ENCODE measurements at regions not wholly inside any gene's neighbourhood (a gene's known extent, or its start where the extent isn't known, plus 50 kb on each side); places are given as distances from the start of the nearest gene placed in this dataset.

GRCh38 chr5:143870362-143870761 lies 58.4 kb downstream of the HMHB1 start:
- DNase-seq (ENCODE audit: low read depth, low spot score) (no peak), ATAC-seq (no peak), FAIRE-seq (no peak)
- Histone ChIP-seq H3K9me3 (replicated peaks; ENCODE audit: control insufficient read depth, insufficient read depth, low read length) (no peaks in the 10 kb centered on the region), H3K9ac (ENCODE audit: control insufficient read depth, insufficient read depth, low read length) (no peak overlapping the region), H3K79me2 (ENCODE audit: control insufficient read depth, insufficient read depth, low read length) (no peaks in the 10 kb centered on the region), H3K4me2 (ENCODE audit: control insufficient read depth, insufficient read depth) (no peak overlapping the region), H2AFZ (ENCODE audit: control insufficient read depth, low read depth, low read length) (no peak overlapping the region), H3K36me3 (ENCODE audit: control insufficient read depth in 2 of 2, insufficient read depth in 2 of 2, low read length in 1 of 2) (no peaks in the 10 kb centered on the region), H3K27ac (ENCODE audit: control insufficient read depth, insufficient read depth) (no peak overlapping the region), H4K20me1 (ENCODE audit: control insufficient read depth, insufficient read depth) (no peaks in the 10 kb centered on the region), H3K4me3 (no peak overlapping the region), H3K4me1 (ENCODE audit: control insufficient read depth, insufficient read depth, low read length) (no peaks in the 10 kb centered on the region), H3K27me3 (replicated peaks in 1 of 2; ENCODE audit: control insufficient read depth in 2 of 2, insufficient read depth in 2 of 2, low read length in 1 of 2) (no peaks in the 10 kb centered on the region; a peak in 1 of 4 replicates)
- BruUV-seq (replicated peaks), result no TSS peak
- ChIA-PET POLR2A (no interaction called here), CTCF (no interaction called here), RAD21 (ENCODE audit: unreplicated experiment) (no interaction called here), SMC1A (ENCODE audit: uncharacterized antibody, unreplicated experiment) (interaction anchor here (0.7 to 1.4 kb wide), 3 partner anchors 18 to 40 kb away, joined by 3 to 4 read pairs (median 3); no protein-coding TSS in a partner anchor)
- in situ Hi-C loops (cut with MboI) (no loop called here), intact Hi-C loops (cut with micrococcal nuclease; ENCODE audit: unreplicated experiment) (no loop called here)
- 93% methylated on average over 1 of the region's 1 CpG for WGBS (ENCODE audit: insufficient coverage, insufficient replicate concordance, low lambda C conversion rate, missing lambda C conversion rate)
- TF ChIP-seq ZNF384 (IDR thresholded peaks at IDR 0.05; ENCODE audit: borderline replicate concordance, low read depth, low read length), result no peak
- no peak for TF ChIP-seq CHD1 (IDR thresholded peaks at IDR 0.05; ENCODE audit: low read depth, low read length)
- no peak for TF ChIP-seq FOXM1 (IDR thresholded peaks at IDR 0.05; ENCODE audit: low read depth, low read length)
- no peak for TF ChIP-seq TCF12 (IDR thresholded peaks at IDR 0.05; ENCODE audit: low read depth, low read length)
- no peak for TF ChIP-seq ATF7 (IDR thresholded peaks at IDR 0.05; ENCODE audit: low read depth)
- no peak for TF ChIP-seq MYB (IDR thresholded peaks at IDR 0.05; ENCODE audit: borderline replicate concordance, low read depth, low read length)
- no peak for TF ChIP-seq NR2F1 (conservative IDR thresholded peaks at IDR 0.05)
- TF ChIP-seq NRF1 (conservative IDR thresholded peaks at IDR 0.05; ENCODE audit: low read depth, low read length), result no peak
- TF ChIP-seq JUNB (IDR thresholded peaks at IDR 0.05), result no peak
- no peak for TF ChIP-seq CBFB (IDR thresholded peaks at IDR 0.05; ENCODE audit: low read depth)
- TF ChIP-seq HSF1 (IDR thresholded peaks at IDR 0.05; ENCODE audit: low read depth, low read length), result no peak
- no peak for TF ChIP-seq RAD21 (IDR thresholded peaks at IDR 0.05; ENCODE audit: insufficient read depth, low read depth, low read length)
- TF ChIP-seq IRF4 (IDR thresholded peaks at IDR 0.05; ENCODE audit: low read depth, low read length), result no peak
- TF ChIP-seq STAT1 (conservative IDR thresholded peaks at IDR 0.05), result no peak

Measured in GM12878 (cell line).